DOHH2 (cell line): ENCODE measurements at regions not wholly inside any gene's neighbourhood (a gene's known extent, or its start where the extent isn't known, plus 50 kb on each side); places are given as distances from the start of the nearest gene placed in this dataset.

ENCODE experiments used
- CTCF ChIP-seq: fragments of 200-600 bp; sonication (generic); IDR thresholded peaks from one replicate; pipeline ENCODE4 v1.5.1; 2014; ENCODE audit warnings: antibody characterized with exemption, mild to moderate bottlenecking, low read depth, low read length; ENCODE audit not compliant: poor library complexity, severe bottlenecking
- EZH2phosphoT487 ChIP-seq: fragments of 200-600 bp; sonication (generic); IDR thresholded peaks from 2 replicates; pipeline ENCODE4 v1.6.1; 2017; ENCODE audit warnings: borderline replicate concordance, mild to moderate bottlenecking, antibody characterized with exemption, low read length, moderate library complexity, mixed read lengths

- TF ChIP-seq CTCF = no peak
- no peak for TF ChIP-seq EZH2phosphoT487
Observed at GRCh38 chr2:40628556-40628955, 176.7 kb upstream of the SLC8A1 start.
